IPS-15b (cell line): ENCODE measurements at regions not wholly inside any gene's neighbourhood (a gene's known extent, or its start where the extent isn't known, plus 50 kb on each side); places are given as distances from the start of the nearest gene placed in this dataset.
"Not testable (repeated sequence)": the region's sequence is repeated elsewhere in the genome, so short reads cannot be mapped to it uniquely, and the experiment has no call there.

Experiments used
- H3K27me3 ChIP-seq: one replicate; pipeline ENCODE4 v1.6.1; 2013; ENCODE audit warnings: low read length; ENCODE audit not compliant: control insufficient read depth, insufficient read depth
- H3K36me3 ChIP-seq: one replicate; pipeline ENCODE4 v1.6.1; 2013; ENCODE audit warnings: low read length; ENCODE audit not compliant: control insufficient read depth, insufficient read depth
- H3K4me1 ChIP-seq: one replicate; pipeline ENCODE4 v1.6.1; 2013; ENCODE audit warnings: mild to moderate bottlenecking, low read length; ENCODE audit not compliant: control insufficient read depth, insufficient read depth
- H3K4me3 ChIP-seq: one replicate; pipeline ENCODE4 v1.5.1; 2013; ENCODE audit warnings: low read depth, low read length
- H3K9ac ChIP-seq: one replicate; pipeline ENCODE4 v1.6.1; 2013; ENCODE audit warnings: low read depth, mild to moderate bottlenecking, low read length
- H3K9me3 ChIP-seq: one replicate; pipeline ENCODE4 v1.6.1; 2013; ENCODE audit warnings: mild to moderate bottlenecking, low read length; ENCODE audit not compliant: control insufficient read depth, insufficient read depth

- Histone ChIP-seq H3K4me1 (no peaks in the 10 kb centered on the region), H3K4me3 (no peak overlapping the region), H3K36me3 (no peaks in the 10 kb centered on the region), H3K9ac (no peak overlapping the region), H3K9me3 (no peaks in the 10 kb centered on the region), H3K27me3 (no peaks in the 10 kb centered on the region)
These were observed 1042.0 kb upstream of the POT1 start for GRCh38 chr7:125971656-125972055.

DNA sequence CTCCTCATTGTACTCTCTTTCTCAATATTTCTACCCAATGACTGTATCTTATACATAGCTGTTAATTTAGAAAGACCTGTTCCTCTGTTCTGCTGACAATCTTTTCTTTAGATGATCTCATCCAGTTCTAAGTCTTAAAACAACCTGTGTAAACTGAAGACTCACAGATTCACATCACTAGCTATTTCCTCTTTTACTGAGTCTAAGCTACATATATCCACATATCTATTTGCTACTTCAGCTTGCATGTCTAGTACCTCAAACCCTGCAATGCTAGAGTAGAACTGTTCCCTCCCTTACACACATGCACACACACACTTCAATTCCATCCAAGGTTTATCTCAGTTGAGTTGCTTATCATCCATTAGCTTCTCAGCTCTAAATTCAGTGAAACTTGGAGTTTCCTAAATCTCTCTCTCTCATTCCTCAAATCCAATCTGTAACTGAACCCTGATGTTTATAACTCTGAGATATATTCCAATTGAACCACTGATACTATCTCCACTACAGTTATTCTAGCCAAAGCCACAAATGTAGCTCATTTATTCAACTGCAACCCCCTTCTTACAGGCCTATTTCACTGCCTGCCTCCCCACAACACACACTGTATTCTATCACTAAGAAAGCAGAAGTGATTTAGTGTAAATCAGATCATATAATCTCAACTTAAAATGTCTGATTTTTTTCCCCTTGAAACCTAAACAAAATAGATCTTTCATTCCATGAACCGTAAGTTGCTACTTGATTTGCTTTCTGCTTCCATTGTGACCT is 1036.8 kb upstream of the POT1 start:
- Histone ChIP-seq H3K9ac (no peak overlapping the region), H3K36me3 (no peaks in the 10 kb centered on the region), H3K9me3 (no peaks in the 10 kb centered on the region), H3K4me3 (no peak overlapping the region), H3K4me1 (no peaks in the 10 kb centered on the region), H3K27me3 (no peaks in the 10 kb centered on the region)

- Histone ChIP-seq H3K4me1 (no peaks in the 10 kb centered on the region), H3K9ac (no peak overlapping the region), H3K27me3 (no peaks in the 10 kb centered on the region), H3K9me3 (peaks cover 6% of the 10 kb centered on the region), H3K36me3 (no peaks in the 10 kb centered on the region), H3K4me3 (no peak overlapping the region)
These were observed 1005.3 kb upstream of the POT1 start for GRCh38 chr7:125934955-125935354.

DNA sequence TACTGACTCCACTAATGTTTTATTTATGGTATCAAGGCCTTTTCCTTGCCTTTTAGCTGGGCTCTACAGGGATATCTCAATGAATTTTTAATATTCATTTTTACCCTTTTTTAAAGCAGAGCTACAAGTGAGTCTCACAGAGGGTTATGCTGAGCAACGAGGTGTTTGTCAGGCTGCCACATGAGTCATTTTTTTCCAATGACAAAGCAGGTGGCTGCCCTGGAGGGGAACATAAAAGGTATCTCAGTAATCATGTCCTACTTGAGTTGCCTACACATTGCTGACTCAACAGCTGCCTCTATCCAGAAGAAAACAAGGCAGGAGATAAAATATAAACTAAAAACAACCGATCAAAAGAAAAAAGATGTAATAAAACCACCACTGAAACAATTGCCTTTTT is 1004.9 kb upstream of the POT1 start:
- Histone ChIP-seq H3K9me3 (peaks cover 6% of the 10 kb centered on the region), H3K36me3 (no peaks in the 10 kb centered on the region), H3K9ac (no peak overlapping the region), H3K27me3 (no peaks in the 10 kb centered on the region), H3K4me1 (no peaks in the 10 kb centered on the region), H3K4me3 (no peak overlapping the region)

- H3K36me3 ChIP-seq, result no peaks in the 10 kb centered on the region
- H3K27me3 ChIP-seq, result no peaks in the 10 kb centered on the region
- H3K4me1 ChIP-seq, result peaks cover 4% of the 10 kb centered on the region
- H3K9me3 ChIP-seq, result no peaks in the 10 kb centered on the region
- no peak overlapping the region for H3K4me3 ChIP-seq
- no peak overlapping the region for H3K9ac ChIP-seq
These were observed 1001.2 kb upstream of the POT1 start for GRCh38 chr7:125930848-125931247.

GRCh38 chr7:125927556-125927955 is 997.9 kb upstream of the POT1 start:
- Histone ChIP-seq H3K4me1 (peaks cover 6% of the 10 kb centered on the region), H3K36me3 (no peaks in the 10 kb centered on the region), H3K9ac (no peak overlapping the region), H3K4me3 (no peak overlapping the region), H3K9me3 (no peaks in the 10 kb centered on the region), H3K27me3 (no peaks in the 10 kb centered on the region)

- H3K9me3 ChIP-seq, result no peaks in the 10 kb centered on the region
- H3K27me3 ChIP-seq, result no peaks in the 10 kb centered on the region
- no peak overlapping the region for H3K9ac ChIP-seq
- H3K4me3 ChIP-seq, result no peak overlapping the region
- no peaks in the 10 kb centered on the region for H3K36me3 ChIP-seq
- peaks cover 6% of the 10 kb centered on the region for H3K4me1 ChIP-seq
These were observed 997.0 kb upstream of the POT1 start for GRCh38 chr7:125926621-125927020.

- H3K4me1 ChIP-seq, result peaks cover 6% of the 10 kb centered on the region
- H3K9ac ChIP-seq, result peak overlapping the region; percentile 9
- H3K9me3 ChIP-seq, result no peaks in the 10 kb centered on the region
- H3K4me3 ChIP-seq, result peak overlapping the region; percentile 37
- H3K36me3 ChIP-seq, result no peaks in the 10 kb centered on the region
- no peaks in the 10 kb centered on the region for H3K27me3 ChIP-seq
These were observed 994.4 kb upstream of the POT1 start for GRCh38 chr7:125924037-125924436.

GRCh38 chr7:125915381-125915948 is 985.8 kb upstream of the POT1 start:
- H3K9ac ChIP-seq, result peak overlapping the region; percentile 8
- not testable (repeated sequence) for H3K4me1 ChIP-seq, H3K9me3 ChIP-seq, H3K4me3 ChIP-seq, H3K36me3 ChIP-seq, H3K27me3 ChIP-seq

- H3K27me3 ChIP-seq, result no peaks in the 10 kb centered on the region
- H3K36me3 ChIP-seq, result no peaks in the 10 kb centered on the region
These were observed 979.1 kb upstream of the POT1 start for GRCh38 chr7:125908711-125909110.

GRCh38 chr7:125899577-125899976 is 970.0 kb upstream of the POT1 start:
- Histone ChIP-seq H3K27me3 (no peaks in the 10 kb centered on the region), H3K9ac (no peak overlapping the region), H3K4me3 (no peak overlapping the region), H3K9me3 (no peaks in the 10 kb centered on the region), H3K36me3 (no peaks in the 10 kb centered on the region), H3K4me1 (no peaks in the 10 kb centered on the region)

More at GRCh38 chr7:125908711-125909110, 979.1 kb upstream of the POT1 start:
- no peak overlapping the region for H3K4me3 ChIP-seq
- H3K9ac ChIP-seq, result no peak overlapping the region
- H3K9me3 ChIP-seq, result peaks cover 6% of the 10 kb centered on the region
- no peaks in the 10 kb centered on the region for H3K4me1 ChIP-seq

DNA sequence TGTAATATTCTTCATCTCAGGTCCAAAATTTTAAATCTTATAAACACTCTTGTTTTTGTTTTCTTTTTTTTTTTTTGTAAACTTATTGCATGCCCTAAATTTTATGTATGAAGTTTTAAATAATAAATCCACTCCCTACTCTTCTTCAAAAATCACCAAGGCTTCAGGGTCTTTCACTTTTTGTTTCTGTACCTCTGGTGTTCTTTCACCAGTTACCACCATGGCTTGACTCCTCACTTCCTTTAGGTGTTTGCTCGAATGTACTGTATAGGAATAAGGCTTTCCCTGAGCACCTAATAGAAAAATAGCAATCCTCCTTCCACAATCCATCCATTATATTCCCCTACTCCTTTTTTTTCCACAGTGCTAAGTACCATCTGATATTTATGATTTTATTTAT is 962.8 kb upstream of the POT1 start:
- no peaks in the 10 kb centered on the region for H3K36me3 ChIP-seq
- no peaks in the 10 kb centered on the region for H3K4me1 ChIP-seq
- H3K9me3 ChIP-seq, result no peaks in the 10 kb centered on the region
- no peak overlapping the region for H3K9ac ChIP-seq
- H3K4me3 ChIP-seq, result no peak overlapping the region
- H3K27me3 ChIP-seq, result no peaks in the 10 kb centered on the region
